ENCODE measurements at regions not wholly inside any gene's neighbourhood (a gene's known extent, or its start where the extent isn't known, plus 50 kb on each side); places are given as distances from the start of the nearest gene placed in this dataset.

DNA sequence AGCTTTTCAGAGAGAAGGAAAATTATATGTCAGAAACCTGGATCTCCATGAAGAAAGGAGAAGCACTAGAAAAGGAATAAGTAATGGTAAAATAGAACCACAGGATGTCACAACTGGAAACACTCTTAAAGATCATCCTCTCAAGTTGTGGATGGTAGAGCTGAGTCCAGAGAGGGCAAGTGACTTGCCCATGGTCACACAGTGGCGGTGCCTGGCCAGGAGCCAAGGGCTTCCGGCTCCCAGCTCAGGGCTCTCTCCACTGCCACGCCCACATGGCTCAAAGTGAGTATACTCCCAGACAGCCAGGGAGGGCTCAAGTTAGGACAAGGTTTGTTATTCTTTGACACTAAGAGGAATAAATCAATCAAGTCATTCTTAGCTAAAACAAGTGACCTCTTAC is 159.8 kb downstream of the COPRS start:
- POLR2A ChIA-PET = no interaction called here
- CTCF ChIA-PET = no interaction called here
- Histone ChIP-seq H3K4me3 (ENCODE audit: low read depth, low read length) (no peak overlapping the region), H3K27ac (ENCODE audit: low read depth, low read length) (no peak overlapping the region), H3K27me3 (ENCODE audit: control insufficient read depth, insufficient read depth, low read length) (no peaks in the 10 kb centered on the region), H3K9me3 (ENCODE audit: control insufficient read depth, insufficient read depth, low read length) (peaks cover 6% of the 10 kb centered on the region; the same call in 1 of the 2 replicates)
- TF ChIP-seq, protein P1, sequence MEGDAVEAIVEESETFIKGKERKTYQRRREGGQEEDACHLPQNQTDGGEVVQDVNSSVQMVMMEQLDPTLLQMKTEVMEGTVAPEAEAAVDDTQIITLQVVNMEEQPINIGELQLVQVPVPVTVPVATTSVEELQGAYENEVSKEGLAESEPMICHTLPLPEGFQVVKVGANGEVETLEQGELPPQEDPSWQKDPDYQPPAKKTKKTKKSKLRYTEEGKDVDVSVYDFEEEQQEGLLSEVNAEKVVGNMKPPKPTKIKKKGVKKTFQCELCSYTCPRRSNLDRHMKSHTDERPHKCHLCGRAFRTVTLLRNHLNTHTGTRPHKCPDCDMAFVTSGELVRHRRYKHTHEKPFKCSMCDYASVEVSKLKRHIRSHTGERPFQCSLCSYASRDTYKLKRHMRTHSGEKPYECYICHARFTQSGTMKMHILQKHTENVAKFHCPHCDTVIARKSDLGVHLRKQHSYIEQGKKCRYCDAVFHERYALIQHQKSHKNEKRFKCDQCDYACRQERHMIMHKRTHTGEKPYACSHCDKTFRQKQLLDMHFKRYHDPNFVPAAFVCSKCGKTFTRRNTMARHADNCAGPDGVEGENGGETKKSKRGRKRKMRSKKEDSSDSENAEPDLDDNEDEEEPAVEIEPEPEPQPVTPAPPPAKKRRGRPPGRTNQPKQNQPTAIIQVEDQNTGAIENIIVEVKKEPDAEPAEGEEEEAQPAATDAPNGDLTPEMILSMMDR (IDR thresholded peaks at IDR 0.05; ENCODE audit: low read depth, low read length) = no peak
- DNase-seq (ENCODE audit: low read depth, low spot score) = no peak

DNA sequence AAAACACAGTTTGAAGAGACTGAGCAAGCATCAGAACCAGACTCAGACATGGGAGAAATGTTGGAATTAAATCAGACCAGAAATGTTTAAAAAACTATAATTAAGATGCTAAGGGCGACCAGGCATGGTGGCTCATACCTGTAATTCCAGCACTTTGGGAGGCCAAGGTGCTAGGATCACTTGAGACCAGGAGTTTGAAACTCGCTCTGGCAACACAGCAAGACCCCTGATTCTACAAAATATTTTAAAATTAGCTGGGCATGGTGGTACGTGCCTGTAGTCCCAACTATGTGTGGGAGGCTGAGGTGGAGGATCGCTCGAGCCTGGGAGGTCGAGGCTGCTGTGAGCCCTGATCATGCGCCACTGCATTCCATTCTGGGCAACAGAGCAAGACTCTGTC is 160.3 kb downstream of the COPRS start:
- peaks cover 6% of the 10 kb centered on the region; the same call in 1 of the 2 replicates for H3K9me3 ChIP-seq (ENCODE audit: control insufficient read depth, insufficient read depth, low read length)
- no peaks in the 10 kb centered on the region for H3K27me3 ChIP-seq (ENCODE audit: control insufficient read depth, insufficient read depth, low read length)
- no peak for DNase-seq (ENCODE audit: low read depth, low spot score)
- POLR2A ChIA-PET = no interaction called here
- no peak overlapping the region for H3K27ac ChIP-seq (ENCODE audit: low read depth, low read length)
- TF ChIP-seq, protein P1 (IDR thresholded peaks at IDR 0.05; ENCODE audit: low read depth, low read length) = no peak
- no peak overlapping the region for H3K4me3 ChIP-seq (ENCODE audit: low read depth, low read length)
- CTCF ChIA-PET = no interaction called here

DNA sequence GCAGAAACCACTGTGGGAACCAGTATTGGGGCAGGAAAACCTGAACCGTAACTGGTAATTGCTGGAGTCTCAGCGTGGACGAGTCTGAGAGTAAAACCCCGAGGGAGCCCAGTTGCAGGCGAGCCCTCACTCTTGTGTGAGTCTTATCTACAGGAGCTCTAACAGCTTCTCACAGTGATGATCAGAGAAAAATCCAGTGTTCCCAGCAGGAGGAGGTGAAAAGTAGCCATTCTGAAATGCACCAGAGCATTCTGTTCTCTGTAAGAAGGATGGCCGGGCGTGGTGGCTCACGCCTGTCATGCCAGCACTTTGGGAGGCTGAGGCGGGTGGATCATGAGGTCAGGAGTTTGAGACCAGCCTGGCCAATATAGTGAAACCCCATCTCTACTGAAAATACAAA is 161.2 kb downstream of the COPRS start:
- no peak for DNase-seq (ENCODE audit: low read depth, low spot score)
- ChIA-PET POLR2A (no interaction called here), CTCF (interaction anchor here (0.6 kb wide), 1 partner anchor 25 kb away, joined by 3 read pairs; no protein-coding TSS in a partner anchor)
- H3K4me3 ChIP-seq (ENCODE audit: low read depth, low read length) = no peak overlapping the region
- peaks cover 6% of the 10 kb centered on the region; the same call in 1 of the 2 replicates for H3K9me3 ChIP-seq (ENCODE audit: control insufficient read depth, insufficient read depth, low read length)
- no peaks in the 10 kb centered on the region for H3K27me3 ChIP-seq (ENCODE audit: control insufficient read depth, insufficient read depth, low read length)
- TF ChIP-seq, protein P1 (IDR thresholded peaks at IDR 0.05; ENCODE audit: low read depth, low read length) = no peak
- H3K27ac ChIP-seq (ENCODE audit: low read depth, low read length) = peak overlapping the region; percentile 2

DNA sequence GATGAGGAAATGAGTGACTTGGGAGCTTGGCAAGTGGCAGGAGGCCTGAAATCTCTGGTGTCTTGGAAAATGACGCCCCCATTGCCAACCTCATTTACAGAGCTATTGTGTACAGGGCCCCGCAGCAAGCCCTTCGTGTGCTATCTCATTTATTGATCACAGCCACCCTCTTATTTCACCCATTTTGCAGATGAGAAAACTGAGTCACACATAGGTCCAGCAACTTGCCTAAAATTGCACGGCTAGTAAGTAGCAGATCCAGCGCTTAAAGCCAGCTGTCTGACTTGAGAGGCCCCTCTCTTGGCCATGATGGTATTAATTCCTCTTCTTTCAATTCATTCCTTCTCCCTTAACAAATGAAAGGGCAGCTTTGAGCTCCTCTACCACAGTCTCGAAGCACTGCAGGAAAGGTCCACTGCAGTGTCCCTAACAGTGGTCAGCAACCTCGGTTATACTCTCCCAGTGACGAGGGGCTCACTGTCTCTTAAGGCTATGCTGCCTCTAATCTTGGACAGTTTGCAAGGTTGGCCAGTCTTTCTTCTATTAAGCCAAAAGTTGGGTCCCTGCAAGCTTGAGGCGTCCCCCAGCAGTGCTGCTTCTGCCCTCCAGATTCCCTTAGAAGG is 162.2 kb downstream of the COPRS start:
- POLR2A ChIA-PET = interaction anchor here (0.5 to 1.4 kb wide), 3 partner anchors 26 to 139 kb away, joined by 3 to 4 read pairs (median 3); no protein-coding TSS in a partner anchor
- Histone ChIP-seq H3K27ac (ENCODE audit: low read depth, low read length) (peak overlapping the region; percentile 3), H3K4me3 (ENCODE audit: low read depth, low read length) (no peak overlapping the region)

GRCh38 chr17:31696184-31696602 is 162.9 kb downstream of the COPRS start:
- POLR2A ChIA-PET = interaction anchor here (0.5 to 1.4 kb wide), 3 partner anchors 27 to 138 kb away, joined by 3 to 4 read pairs (median 3); no protein-coding TSS in a partner anchor

More for the DNA sequence above, 162.2 kb downstream of the COPRS start:
- TF ChIP-seq, protein P1 (IDR thresholded peaks at IDR 0.05; ENCODE audit: low read depth, low read length) = no peak
- DNase-seq (ENCODE audit: low read depth, low spot score) = no peak
- Histone ChIP-seq H3K27me3 (ENCODE audit: control insufficient read depth, insufficient read depth, low read length) (no peaks in the 10 kb centered on the region), H3K9me3 (ENCODE audit: control insufficient read depth, insufficient read depth, low read length) (peaks cover 6% of the 10 kb centered on the region; the same call in 1 of the 2 replicates)
- CTCF ChIA-PET = interaction anchor here (0.6 to 1.6 kb wide), 5 partner anchors 12 to 146 kb away, joined by 3 to 7 read pairs (median 4); no protein-coding TSS in a partner anchor

More at GRCh38 chr17:31696184-31696602, 162.9 kb downstream of the COPRS start:
- DNase-seq (ENCODE audit: low read depth, low spot score) = peak; percentile 84
- peaks cover 6% of the 10 kb centered on the region; the same call in 1 of the 2 replicates for H3K9me3 ChIP-seq (ENCODE audit: control insufficient read depth, insufficient read depth, low read length)
- CTCF ChIA-PET = interaction anchor here (0.6 to 1.6 kb wide), 4 partner anchors 12 to 147 kb away, joined by 3 to 7 read pairs (median 5); no protein-coding TSS in a partner anchor
- no peaks in the 10 kb centered on the region for H3K27me3 ChIP-seq (ENCODE audit: control insufficient read depth, insufficient read depth, low read length)
- H3K27ac ChIP-seq (ENCODE audit: low read depth, low read length) = peak overlapping the region; percentile 82
- no peak overlapping the region for H3K4me3 ChIP-seq (ENCODE audit: low read depth, low read length)
- TF ChIP-seq, protein P1 (IDR thresholded peaks at IDR 0.05; ENCODE audit: low read depth, low read length) = peak; percentile 33; the same call in 1 of the 2 replicates

Measured in AG04450 (cell line).